ENCODE measurements at regions not wholly inside any gene's neighbourhood (a gene's known extent, or its start where the extent isn't known, plus 50 kb on each side); places are given as distances from the start of the nearest gene placed in this dataset.

GRCh38 chr4:130329036-130329435, 1233.1 kb downstream of the C4orf33 start:
- no peak for DNase-seq (ENCODE audit: low spot score)
- POLR2A ChIA-PET (ENCODE audit: low non-redundant PET), result no interaction called here
- CTCF ChIA-PET, result interaction anchor here (0.6 kb wide), 1 partner anchor 1096 kb away, joined by 3 read pairs; no protein-coding TSS in a partner anchor
- TF ChIP-seq CTCF (conservative IDR thresholded peaks at IDR 0.05; ENCODE audit: low read depth), result no peak
- H3K27ac ChIP-seq, result no peak overlapping the region

GRCh38 chr4:130333241-130333759, 1237.3 kb downstream of the C4orf33 start:
- H3K27ac ChIP-seq, result no peak overlapping the region
- CTCF ChIA-PET, result no interaction called here
- no peak for TF ChIP-seq CTCF (conservative IDR thresholded peaks at IDR 0.05; ENCODE audit: low read depth)
- no peak for DNase-seq (ENCODE audit: low spot score)
- POLR2A ChIA-PET (ENCODE audit: low non-redundant PET), result no interaction called here

GRCh38 chr4:130335417-130336194, 1239.7 kb downstream of the C4orf33 start:
- no peak for TF ChIP-seq CTCF (conservative IDR thresholded peaks at IDR 0.05; ENCODE audit: low read depth)
- no peak overlapping the region for H3K27ac ChIP-seq
- POLR2A ChIA-PET (ENCODE audit: low non-redundant PET), result no interaction called here
- DNase-seq (ENCODE audit: low spot score), result no peak
- CTCF ChIA-PET, result interaction anchor here (0.8 to 0.9 kb wide), 2 partner anchors 11 to 14 kb away, joined by 3 read pairs; no protein-coding TSS in a partner anchor

GRCh38 chr4:130336585-130337217, 1240.7 kb downstream of the C4orf33 start:
- peak; percentile 22 for DNase-seq (ENCODE audit: low spot score)
- ChIA-PET CTCF (interaction anchor here (0.6 to 0.9 kb wide), 3 partner anchors 12 to 215 kb away, joined by 3 read pairs; no protein-coding TSS in a partner anchor), POLR2A (ENCODE audit: low non-redundant PET) (no interaction called here)
- peak; percentile 50 for TF ChIP-seq CTCF (conservative IDR thresholded peaks at IDR 0.05; ENCODE audit: low read depth)
- H3K27ac ChIP-seq, result no peak overlapping the region

GRCh38 chr4:130338851-130339250, 1242.9 kb downstream of the C4orf33 start:
- CTCF ChIA-PET, result interaction anchor here (0.6 kb wide), 1 partner anchor 22 kb away, joined by 3 read pairs; no protein-coding TSS in a partner anchor
- POLR2A ChIA-PET (ENCODE audit: low non-redundant PET), result no interaction called here
- no peak for DNase-seq (ENCODE audit: low spot score)
- no peak for TF ChIP-seq CTCF (conservative IDR thresholded peaks at IDR 0.05; ENCODE audit: low read depth)
- no peak overlapping the region for H3K27ac ChIP-seq

- no peak overlapping the region for H3K27ac ChIP-seq
- ChIA-PET CTCF (interaction anchor here (0.6 to 1.0 kb wide), 2 partner anchors 13 to 100 kb away, joined by 3 to 5 read pairs; no protein-coding TSS in a partner anchor), POLR2A (ENCODE audit: low non-redundant PET) (no interaction called here)
- no peak for DNase-seq (ENCODE audit: low spot score)
- no peak for TF ChIP-seq CTCF (conservative IDR thresholded peaks at IDR 0.05; ENCODE audit: low read depth)
These were observed 1253.8 kb downstream of the C4orf33 start for GRCh38 chr4:130349745-130350144.
